HG03103 (cell line): ENCODE measurements at regions not wholly inside any gene's neighbourhood (a gene's known extent, or its start where the extent isn't known, plus 50 kb on each side); places are given as distances from the start of the nearest gene placed in this dataset.
"Not testable (repeated sequence)": the region's sequence is repeated elsewhere in the genome, so short reads cannot be mapped to it uniquely, and the experiment has no call there.

ENCODE experiments used
- ATAC-seq: cut with Tn5 transposase; IDR thresholded peaks from one replicate; pipeline ENCODE4 v1.9.1; 2021; ENCODE audit warnings: low read depth; ENCODE audit not compliant: unreplicated experiment

DNA sequence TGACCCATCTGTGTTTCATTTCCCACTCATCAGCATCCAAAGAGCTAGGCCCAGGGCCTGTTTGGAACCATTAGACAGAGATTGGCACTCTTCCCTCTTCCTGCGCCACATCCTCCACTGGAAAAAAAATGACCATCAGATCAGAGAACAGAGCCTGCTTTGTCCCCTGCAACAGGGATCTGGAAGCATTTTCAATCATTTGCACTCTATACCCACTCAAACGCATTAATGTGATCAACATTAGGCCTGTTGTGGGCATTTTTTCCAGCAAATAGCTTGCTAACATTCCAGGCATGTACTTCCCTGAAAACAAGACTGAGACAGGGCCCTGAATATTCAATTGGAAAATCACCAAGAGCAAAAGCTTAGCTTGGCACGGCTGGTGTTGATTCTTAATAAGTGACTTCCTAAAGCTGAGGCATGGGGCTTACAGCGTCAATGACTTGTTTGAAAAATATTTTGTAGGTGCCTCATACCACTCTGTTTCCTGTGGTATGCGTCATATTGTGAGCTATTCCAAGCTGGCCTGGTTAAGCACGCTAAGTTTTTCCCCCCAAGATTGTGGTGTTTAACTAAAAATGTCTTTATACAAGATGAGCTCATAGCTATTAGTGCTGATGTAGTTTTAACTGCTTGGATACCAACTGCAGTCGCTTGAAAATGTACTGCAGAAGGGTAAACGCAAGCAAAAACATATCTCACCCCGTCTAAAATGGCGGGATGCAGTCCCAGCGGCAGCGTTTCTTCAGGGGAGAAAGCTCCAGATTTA is 404.4 kb downstream of the SPRY2 start:
- ATAC-seq, result no peak

DNA sequence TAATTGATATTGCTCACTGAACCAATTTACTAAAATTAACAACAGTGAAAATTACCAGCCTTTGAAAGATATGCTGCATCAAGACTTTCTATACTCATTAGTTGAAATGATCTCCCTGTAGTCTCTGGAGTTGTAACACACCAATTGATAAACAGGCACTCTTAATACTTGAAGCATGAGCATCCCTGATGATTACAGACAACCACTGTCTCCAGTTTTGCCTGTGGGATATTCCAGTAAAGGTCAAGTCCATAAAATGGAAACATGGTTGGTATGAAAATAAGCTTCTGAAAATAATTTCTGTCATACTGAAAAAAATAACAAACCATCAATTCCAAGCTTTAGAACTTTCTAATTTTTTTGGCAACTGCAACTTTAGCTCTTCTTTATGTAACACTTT is 405.8 kb downstream of the SPRY2 start:
- ATAC-seq, result no peak

DNA sequence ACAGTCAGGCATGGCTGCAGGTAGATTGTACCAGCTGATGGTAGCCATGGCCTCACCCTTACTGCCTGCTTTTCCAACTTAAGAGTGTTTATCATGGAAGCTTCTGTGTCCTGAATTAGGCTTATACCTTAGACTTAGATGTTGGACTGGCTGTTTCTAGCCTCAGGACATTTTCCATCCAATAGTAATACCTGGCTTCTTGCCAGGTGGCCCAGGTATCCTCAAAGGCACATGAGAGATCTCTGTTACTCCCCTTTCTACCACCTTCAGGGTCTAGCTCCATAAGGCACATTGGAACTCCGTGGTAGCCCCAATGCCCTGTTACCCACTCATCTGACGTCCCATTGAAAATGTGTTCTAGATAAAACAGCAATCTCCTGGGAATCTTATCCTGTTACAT is 407.5 kb downstream of the SPRY2 start:
- no peak for ATAC-seq

DNA sequence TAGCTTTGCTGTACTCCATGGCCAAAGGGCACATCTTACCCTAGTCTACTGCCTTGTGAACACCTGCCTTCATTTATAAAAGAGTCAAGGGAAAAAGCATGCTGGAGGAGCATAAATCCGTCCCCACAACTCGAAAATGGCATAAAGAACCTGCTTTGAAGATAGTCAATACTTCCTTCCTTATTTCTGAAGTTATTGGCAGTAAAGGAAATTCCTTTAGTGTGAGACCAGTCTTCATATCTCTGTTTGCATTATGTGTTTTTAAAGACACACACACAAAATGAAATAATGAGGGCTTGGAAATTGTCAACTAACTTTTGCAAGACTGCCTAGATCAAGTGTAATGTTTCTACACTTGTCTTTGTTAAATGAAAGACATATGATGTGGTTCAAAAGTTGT is 408.4 kb downstream of the SPRY2 start:
- no peak for ATAC-seq

DNA sequence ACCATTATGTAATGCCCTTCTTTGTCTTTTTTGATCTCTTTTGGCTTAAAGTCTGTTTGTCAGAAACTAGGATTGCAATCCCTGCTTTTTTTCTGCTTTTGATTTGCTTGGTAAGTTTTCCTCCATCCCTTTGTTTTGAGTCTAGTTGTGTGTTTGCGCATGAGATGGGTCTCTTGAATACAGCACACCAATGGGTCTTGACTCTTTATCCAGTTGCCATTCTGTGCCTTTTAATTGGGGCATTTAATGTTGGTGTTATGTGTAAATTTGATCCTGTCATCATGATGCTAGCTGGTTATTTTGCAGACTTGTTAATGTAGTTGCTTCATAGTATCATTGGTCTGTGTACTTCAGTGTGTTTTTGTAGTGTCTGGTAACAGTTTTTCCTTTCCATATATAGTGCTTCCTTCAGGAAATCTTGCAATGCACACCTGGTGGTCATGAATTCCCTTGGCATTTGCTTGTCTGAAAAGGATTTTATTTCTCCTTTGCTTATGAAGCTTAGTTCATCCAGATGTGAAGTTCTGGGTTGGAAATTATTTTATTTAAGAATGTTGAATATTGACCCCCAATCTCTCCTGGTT is 416.9 kb downstream of the SPRY2 start:
- ATAC-seq, result not testable (repeated sequence)

DNA sequence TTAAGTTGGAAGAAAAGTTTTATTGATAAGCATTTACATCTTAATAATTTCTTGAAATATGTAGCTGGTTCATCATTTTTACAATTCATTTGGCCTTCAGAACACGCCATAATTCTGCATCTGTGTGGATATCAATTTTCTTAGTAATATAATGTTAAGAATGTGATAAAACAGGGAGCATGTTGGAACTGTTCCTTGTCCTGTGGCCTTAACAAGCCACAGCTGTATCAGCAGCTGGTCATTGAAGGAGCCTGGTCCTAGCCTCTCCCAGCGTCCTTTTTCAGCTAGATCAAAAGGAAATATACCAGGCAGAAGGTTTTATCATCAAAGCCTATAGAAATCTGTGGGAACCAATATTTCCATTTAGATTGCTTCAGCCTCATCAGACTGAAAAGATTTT is 421.8 kb downstream of the SPRY2 start:
- ATAC-seq, result no peak

DNA sequence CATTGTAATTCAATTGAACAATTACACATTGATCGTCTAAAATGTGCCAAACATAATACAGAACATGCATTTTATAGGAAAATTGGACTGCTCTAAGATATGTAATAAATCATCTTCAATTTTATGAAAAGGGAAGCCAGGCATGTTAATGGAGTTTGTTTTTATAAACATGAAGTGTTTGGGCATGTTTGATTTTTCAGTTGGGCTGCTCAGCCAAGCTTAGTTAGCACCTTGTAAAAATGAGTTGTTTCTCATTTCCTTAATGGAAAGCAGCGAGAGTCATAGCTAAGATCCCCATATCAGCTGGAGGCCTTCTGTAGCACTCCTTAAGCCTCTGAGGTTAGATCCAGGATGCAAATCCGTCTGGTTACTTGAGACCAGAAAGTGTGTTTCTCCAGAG is 422.3 kb downstream of the SPRY2 start:
- no peak for ATAC-seq

DNA sequence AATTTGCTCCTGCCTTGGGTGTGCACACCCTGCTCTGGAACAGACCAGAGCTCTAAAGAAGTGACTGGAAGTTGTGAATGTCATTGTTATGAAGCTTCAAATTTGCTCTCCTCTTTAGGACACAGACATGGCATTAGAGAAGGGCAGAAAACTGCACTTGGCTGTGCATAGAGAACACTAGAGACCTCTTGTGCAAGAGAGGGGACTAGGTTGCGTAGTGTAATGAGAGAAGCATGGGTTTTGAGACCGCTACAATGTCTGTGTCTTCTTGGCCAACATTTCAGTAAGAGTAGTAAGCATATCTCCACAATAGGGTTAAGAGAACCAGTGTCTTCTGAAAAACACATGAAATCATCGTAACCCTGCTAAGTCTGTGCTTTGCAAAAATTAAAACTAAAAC is 423.3 kb downstream of the SPRY2 start:
- no peak for ATAC-seq

DNA sequence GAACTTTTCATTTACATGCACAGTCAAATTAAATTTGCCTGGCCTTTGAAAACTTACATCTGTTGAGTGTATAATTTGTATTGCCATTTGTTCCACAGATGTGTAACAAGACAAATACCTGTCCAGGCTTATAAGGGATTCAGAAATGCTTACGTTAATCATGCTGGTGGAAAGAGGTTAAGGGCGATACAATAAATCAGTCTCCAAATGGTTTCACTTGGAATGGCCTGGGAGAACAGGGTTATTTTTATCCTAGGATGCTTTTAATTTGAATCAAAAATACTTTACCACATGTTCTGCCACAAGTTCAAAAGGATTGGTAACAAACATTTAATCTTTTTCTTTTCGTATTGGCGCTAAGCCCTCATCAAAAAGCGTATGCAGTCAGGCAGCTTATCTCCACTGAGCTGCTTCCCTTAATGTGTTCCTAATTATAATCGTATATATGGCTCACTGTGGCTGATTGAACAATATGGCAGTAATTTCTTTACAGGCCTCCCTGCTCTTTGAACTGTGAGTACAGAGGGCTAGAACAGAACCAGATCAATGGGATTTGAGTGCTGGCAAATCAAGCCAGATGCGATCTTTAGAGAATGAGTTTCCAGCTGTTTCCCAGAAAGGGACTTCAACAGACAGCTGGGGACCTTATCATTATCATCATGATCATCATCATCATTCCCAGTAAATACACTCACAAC is 425.7 kb downstream of the SPRY2 start:
- ATAC-seq, result no peak

DNA sequence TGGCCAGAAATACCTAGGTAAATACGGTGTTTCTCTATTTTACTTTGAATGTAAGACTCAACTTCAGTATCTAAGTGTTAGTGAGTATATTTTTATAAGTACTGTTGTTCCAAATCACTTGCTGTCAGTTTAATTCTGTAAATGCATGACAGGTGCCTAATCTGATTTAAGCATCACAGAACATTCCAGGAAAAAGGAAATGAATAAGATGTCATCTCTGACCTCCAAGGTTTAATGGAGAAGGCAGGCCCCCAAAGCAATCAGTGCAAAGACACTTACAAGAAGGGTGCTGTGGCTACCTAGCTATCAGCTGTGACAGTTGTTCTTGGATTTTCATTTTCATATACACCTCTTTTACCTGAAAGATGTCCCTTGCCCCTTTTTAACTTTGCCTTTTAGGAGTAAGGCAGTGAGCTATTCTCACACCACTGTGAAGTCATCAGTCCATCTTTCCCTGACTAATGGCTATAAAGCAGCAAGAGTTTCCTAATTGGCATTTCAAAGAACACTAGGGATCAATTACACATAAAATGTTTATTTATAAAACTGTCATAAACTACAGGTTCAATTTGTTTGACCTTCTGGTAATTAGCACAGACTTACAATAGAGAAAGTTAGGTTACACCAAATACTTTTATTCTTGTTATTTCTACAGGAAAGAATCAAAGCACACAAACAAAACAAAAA is 427.6 kb downstream of the SPRY2 start:
- ATAC-seq, result no peak

DNA sequence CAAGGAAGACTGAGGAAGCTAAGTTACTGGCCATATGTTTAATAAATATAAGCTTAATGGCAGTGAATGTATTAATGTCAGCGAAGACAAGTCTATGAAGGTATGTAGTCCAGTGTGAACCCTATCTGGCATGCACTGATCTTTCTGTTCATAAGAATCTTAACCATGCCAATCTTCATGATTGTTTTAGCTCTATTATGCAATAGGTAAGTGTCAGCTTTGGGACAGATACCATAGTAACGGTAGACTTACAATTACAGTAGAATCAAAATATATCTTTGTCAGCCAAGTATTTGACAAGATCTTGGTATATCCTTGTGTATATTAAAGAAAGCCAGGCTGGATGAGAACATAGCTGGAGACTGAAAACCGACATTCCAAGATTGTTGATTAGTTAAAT is 428.5 kb downstream of the SPRY2 start:
- no peak for ATAC-seq

DNA sequence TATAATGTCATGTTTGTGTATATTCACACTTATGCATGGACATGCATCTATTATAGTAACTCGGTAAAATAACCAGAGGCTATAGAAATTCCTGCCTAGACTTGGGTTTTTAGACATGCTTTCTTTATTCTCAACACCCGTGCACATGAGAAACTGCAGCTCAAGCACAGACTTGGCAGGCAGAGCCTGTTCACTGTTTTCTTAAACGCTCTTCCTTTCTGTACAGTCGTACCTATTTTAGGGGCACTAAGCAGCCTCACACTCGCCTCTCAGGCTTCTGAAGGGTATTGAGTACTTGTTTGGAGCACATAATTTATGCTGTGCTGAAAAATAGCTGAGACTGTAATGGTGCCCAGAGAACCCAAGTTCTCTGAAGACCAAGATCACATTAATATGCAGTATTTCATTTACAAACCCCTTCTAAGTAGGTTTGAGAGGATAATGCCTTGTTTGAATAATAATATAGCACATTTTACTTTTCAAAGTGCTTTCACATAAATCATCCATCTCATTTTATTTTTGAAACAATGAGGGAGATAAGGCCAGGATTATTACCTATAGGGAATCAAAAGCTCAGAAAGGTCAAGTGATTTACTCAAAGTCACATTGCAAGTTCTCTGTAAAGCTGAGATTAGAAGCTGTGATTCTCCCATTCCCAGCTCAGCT is 429.9 kb downstream of the SPRY2 start:
- ATAC-seq, result no peak

DNA sequence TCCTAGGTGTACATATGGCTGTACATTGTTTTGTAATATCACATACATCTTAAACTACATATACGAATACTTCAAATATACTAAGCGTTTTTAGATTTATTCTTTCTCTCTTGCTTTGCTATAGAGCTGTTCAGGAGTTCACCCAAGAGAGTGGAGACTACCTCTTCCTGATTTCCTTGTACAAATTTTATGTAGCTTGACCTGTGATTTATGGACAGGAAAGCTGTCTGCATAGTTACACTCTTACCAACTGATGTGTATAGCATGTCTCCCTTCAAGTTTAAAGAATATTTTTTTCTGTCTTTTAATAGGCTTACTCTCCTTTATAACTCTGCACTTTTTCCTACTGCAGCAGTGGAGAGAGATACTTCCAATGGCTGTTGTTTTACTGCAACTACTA is 428.7 kb downstream of the NDFIP2 start:
- ATAC-seq, result no peak

DNA sequence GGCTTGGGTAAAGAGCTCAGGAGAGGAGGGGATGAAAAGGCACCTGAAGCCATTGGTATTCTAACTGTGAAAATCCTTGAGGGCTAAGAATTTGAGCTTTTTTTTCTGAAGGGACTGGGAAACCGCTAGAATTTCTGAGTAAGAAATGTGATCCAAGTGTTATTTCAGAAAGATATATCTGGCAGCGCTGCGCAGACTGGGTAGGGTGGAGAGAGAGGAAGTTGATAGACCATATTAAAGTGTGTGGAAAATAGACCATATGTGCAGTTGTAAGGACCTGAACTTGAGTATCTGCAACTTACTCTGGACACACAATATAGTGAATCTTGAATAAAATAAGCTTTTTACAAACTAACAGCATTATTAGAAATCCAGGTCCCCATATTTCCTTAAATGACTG is 427.4 kb downstream of the NDFIP2 start:
- ATAC-seq, result no peak

DNA sequence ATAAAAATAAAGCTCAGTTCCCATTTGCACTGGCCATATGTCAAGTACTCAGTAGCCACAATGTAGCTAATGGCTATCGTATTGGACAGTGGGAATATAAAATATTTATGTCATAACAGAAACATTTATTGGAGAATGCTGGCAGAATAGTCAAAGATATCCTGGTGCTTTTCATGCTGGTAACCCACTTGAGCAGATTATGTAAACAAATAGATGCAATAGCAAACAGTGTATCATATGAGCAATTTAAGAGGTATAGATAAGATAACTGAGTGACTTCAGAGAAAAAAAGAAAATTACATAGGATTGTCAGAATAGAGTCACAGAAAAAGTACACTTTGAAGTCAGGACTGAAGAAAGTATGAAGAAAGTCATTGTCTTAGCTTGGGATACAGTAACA is 426.6 kb downstream of the NDFIP2 start:
- no peak for ATAC-seq

DNA sequence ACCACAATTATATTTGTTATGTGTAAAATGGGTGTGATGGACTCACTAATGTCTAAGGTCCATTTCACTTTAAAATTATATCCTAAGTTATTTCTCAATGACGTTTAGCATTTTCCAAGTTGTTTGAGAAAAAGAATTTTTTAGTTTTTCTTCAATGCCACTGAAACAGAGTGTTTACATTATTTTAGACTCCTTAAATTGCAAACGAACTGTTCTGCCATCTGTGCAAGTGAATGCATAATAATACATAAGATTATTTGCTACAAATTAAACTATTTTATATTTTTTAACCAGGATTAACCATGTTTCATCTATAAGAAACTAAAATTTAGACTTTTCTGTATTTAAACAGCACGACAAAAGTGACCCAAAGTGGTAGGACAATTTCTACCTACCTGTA is 425.4 kb downstream of the NDFIP2 start:
- no peak for ATAC-seq

DNA sequence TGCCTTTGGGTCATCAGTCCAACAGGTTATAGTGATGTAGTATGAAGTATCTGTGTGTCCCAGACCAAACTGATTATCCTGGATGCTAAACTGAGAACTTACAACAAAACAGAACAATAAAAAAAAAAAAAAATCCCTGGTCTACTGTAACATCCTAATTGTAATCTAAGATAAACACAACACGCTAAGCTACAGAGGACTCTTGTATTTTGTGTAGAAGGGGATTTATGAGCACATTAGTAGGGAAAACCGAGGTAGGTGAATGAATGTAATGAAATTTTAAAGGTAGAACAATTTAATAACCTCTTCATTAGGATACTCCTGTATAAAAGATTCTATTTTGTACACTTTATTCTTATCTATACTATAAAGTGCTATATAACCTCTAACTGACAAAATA is 424.1 kb downstream of the NDFIP2 start:
- ATAC-seq, result no peak

DNA sequence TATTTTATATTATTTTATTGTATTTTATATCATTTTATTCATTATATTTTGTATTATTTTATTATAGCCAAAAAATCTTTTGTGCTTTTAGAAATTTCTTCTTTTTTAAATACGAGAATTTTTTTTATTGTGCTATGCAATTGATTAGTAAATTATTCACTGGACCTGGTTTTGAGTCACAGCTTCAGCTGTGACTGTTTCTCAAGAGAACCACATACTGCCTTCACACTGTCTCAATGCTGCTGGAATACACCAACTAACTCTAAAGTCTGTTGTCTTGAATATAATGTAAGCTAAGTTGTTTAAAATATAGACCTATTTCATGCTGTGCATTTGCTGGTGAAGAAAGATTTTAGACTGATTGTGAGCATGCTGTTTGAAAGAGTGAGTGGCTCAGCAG is 423.6 kb downstream of the NDFIP2 start:
- ATAC-seq, result no peak

DNA sequence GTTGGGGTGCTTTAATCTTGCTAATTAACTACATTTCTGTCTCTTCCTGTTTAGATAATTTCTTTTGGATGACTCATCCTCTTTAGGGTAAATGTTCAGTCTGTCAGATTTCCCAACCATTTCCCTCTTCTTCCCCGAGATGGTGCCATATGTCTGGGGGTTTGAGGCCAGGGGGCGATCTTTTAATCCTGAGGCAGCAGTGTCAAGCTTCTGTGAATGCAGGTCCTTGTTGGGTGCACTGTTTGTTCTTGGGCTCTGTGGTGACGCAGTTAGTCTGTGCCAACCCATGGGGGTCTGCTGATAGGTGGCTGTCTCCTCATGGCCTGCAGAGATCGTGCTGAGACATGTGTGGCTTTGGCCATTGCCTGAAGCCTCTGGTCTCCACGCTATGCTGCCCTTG is 420.4 kb downstream of the NDFIP2 start:
- ATAC-seq, result no peak

DNA sequence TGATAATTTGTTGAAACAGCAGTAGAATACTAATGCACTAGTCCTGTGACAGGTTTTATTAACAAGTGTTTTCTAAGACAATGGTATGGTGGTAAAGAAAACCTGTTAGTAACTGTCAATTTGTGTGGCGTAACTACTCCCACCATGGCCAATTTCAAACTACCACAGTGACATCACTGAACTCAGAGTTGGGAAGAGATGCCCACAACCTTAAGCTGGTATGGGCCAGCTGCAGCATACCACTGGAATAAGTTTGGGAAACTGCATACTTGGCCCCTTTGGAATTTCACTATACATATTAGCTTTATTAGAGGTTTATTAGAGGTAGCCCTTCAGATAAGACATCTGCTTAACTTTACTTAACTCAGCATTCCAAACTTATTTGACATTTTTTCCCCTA is 419.4 kb downstream of the NDFIP2 start:
- no peak for ATAC-seq

DNA sequence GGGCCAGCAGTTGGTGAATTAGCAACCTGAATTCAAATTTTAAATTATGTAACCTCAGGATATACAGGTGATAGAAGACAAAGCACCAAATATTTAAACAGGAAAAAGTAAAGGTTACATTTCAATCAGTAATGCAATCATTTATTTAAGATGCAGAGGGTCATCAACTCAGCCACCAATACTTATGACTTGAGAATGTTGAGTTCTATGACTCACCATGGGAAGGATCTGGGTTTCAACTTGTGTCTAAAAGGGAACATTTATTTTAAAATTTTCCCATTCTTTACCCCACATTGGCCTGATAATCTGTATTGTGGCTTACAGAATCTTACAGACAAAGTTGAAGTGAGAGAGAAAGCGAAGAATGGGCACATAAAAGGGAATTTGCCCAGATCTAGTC is 418.0 kb downstream of the NDFIP2 start:
- no peak for ATAC-seq
